Loucy (cell line): ENCODE measurements at regions not wholly inside any gene's neighbourhood (a gene's known extent, or its start where the extent isn't known, plus 50 kb on each side); places are given as distances from the start of the nearest gene placed in this dataset.

ENCODE experiments used
- H2AFZ ChIP-seq: fragments of 200-600 bp; sonication (generic); 2 replicates; pipeline ENCODE4 v1.6.0; 2016; ENCODE audit warnings: antibody characterized with exemption, mild to moderate bottlenecking, low read length, moderate library complexity
- H3F3A ChIP-seq: fragments of 200-600 bp; 2 replicates; pipeline ENCODE4 v1.6.0; 2016; ENCODE audit warnings: antibody characterized with exemption, low read depth, mild to moderate bottlenecking
- H3K27me3 ChIP-seq: fragments of 200-600 bp; sonication (generic); 2 replicates; pipeline ENCODE4 v1.6.1; 2014; ENCODE audit warnings: low read length, mild to moderate bottlenecking; ENCODE audit not compliant: insufficient read depth, poor library complexity, severe bottlenecking
- H3K36me3 ChIP-seq: fragments of 200-600 bp; sonication (generic); 2 replicates; pipeline ENCODE4 v1.6.1; 2016; ENCODE audit warnings: low read length; ENCODE audit not compliant: insufficient read depth
- H3K4me1 ChIP-seq: fragments of 200-600 bp; sonication (generic); 2 replicates; pipeline ENCODE4 v1.5.1; 2014; ENCODE audit warnings: low read length, mild to moderate bottlenecking; ENCODE audit not compliant: insufficient read depth, poor library complexity, severe bottlenecking
- H3K4me2 ChIP-seq: fragments of 200-600 bp; sonication (generic); 2 replicates; pipeline ENCODE4 v1.6.0; 2014; ENCODE audit warnings: antibody characterized with exemption, low read length, low read depth, mild to moderate bottlenecking; ENCODE audit not compliant: poor library complexity, severe bottlenecking
- H3K4me3 ChIP-seq: fragments of 200-600 bp; sonication (generic); 2 replicates; pipeline ENCODE4 v1.5.1; 2014; ENCODE audit warnings: low read length, mild to moderate bottlenecking, mixed read lengths; ENCODE audit not compliant: poor library complexity, severe bottlenecking
- H3K79me2 ChIP-seq: fragments of 200-600 bp; sonication (generic); 2 replicates; pipeline ENCODE4 v1.6.1; 2014; ENCODE audit warnings: low read length; ENCODE audit not compliant: insufficient read depth
- H3K9ac ChIP-seq: fragments of 200-600 bp; sonication (generic); 2 replicates; pipeline ENCODE4 v1.6.0; 2014; ENCODE audit warnings: mild to moderate bottlenecking, low read depth, low read length, moderate library complexity; ENCODE audit not compliant: poor library complexity, severe bottlenecking
- H3K9me2 ChIP-seq: fragments of 200-600 bp; sonication (generic); replicated peaks from 2 replicates; pipeline ENCODE4 v1.6.1; 2016; ENCODE audit warnings: low read depth, low read length, mixed read lengths
- H3K9me3 ChIP-seq: fragments of 200-600 bp; sonication (generic); 2 replicates; pipeline ENCODE4 v1.6.1; 2014; ENCODE audit warnings: mild to moderate bottlenecking, antibody characterized with exemption, low read length, low read depth; ENCODE audit not compliant: insufficient read depth
- H4K20me1 ChIP-seq: fragments of 200-600 bp; sonication (generic); 2 replicates; pipeline ENCODE4 v1.6.0; 2014; ENCODE audit warnings: antibody characterized with exemption, low read length, mild to moderate bottlenecking; ENCODE audit not compliant: insufficient read depth, poor library complexity, severe bottlenecking
- EZH2phosphoT487 ChIP-seq: fragments of 200-600 bp; IDR thresholded peaks from 2 replicates; pipeline ENCODE4 v1.6.1; 2018; ENCODE audit warnings: antibody characterized with exemption, mild to moderate bottlenecking, moderate library complexity, borderline replicate concordance
- TF ChIP-seq, protein P1 (sequence below): fragments of 200-600 bp; sonication (generic); conservative IDR thresholded peaks from 2 replicates; pipeline ENCODE4 v1.5.1; 2014; ENCODE audit warnings: mild to moderate bottlenecking, antibody characterized with exemption, low read length

DNA sequence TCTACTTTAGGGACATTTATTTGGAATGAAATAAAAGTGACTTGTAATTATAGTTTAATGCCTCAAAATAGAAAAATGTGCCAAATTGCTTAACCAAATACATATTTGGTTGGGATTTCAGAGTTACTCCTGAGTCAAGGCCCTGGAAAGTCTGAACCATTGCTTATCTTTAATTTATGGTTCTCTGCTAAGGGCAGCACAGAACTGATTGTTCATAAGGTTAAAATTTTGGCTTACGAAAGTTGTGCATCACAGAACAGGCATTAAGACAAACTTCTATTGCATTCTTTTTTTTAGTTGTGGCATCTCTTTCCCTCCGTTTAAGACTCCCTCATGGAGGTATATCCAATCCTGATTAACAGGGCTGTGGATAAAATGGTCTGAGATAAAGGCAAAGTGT, 92.2 kb upstream of the TENT5A start:
- H3K4me1 ChIP-seq = peaks cover 54% of the 10 kb centered on the region
- H3K79me2 ChIP-seq = no peaks in the 10 kb centered on the region
- H3K36me3 ChIP-seq = no peaks in the 10 kb centered on the region
- H3K9ac ChIP-seq = peak overlapping the region; percentile 52
- H3F3A ChIP-seq = no peaks in the 10 kb centered on the region
- H3K4me2 ChIP-seq = peak overlapping the region; percentile 64
- no peaks in the 10 kb centered on the region for H4K20me1 ChIP-seq
- H3K9me3 ChIP-seq = no peaks in the 10 kb centered on the region
- no peaks in the 10 kb centered on the region for H3K9me2 ChIP-seq
- H2AFZ ChIP-seq = peak overlapping the region; percentile 45; the same call in 1 of the 2 replicates
- no peaks in the 10 kb centered on the region for H3K27me3 ChIP-seq
- no peak overlapping the region for H3K4me3 ChIP-seq
- TF ChIP-seq, protein P1, sequence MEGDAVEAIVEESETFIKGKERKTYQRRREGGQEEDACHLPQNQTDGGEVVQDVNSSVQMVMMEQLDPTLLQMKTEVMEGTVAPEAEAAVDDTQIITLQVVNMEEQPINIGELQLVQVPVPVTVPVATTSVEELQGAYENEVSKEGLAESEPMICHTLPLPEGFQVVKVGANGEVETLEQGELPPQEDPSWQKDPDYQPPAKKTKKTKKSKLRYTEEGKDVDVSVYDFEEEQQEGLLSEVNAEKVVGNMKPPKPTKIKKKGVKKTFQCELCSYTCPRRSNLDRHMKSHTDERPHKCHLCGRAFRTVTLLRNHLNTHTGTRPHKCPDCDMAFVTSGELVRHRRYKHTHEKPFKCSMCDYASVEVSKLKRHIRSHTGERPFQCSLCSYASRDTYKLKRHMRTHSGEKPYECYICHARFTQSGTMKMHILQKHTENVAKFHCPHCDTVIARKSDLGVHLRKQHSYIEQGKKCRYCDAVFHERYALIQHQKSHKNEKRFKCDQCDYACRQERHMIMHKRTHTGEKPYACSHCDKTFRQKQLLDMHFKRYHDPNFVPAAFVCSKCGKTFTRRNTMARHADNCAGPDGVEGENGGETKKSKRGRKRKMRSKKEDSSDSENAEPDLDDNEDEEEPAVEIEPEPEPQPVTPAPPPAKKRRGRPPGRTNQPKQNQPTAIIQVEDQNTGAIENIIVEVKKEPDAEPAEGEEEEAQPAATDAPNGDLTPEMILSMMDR = no peak
- TF ChIP-seq EZH2phosphoT487 = no peak

DNA sequence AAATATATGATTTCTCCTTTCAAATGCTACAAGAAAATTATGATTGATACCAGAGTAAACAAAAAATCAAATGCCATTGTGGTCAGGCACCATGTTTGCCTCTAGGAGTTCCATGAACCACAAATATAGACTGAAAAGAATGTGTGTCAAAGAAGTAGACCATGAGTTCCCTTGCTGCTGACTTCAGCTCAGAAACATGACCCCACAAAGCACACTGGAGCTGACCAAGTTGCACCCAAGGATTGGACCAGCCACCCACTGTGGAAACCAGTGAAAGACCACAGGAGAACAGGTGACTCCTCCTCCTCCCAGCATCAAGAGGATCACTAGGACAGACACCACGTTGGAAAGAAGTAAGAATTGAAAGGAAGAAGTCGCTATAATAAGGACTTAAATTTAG, 90.8 kb upstream of the TENT5A start:
- TF ChIP-seq, protein P1 = no peak
- TF ChIP-seq EZH2phosphoT487 = no peak
- no peaks in the 10 kb centered on the region for H3F3A ChIP-seq

DNA sequence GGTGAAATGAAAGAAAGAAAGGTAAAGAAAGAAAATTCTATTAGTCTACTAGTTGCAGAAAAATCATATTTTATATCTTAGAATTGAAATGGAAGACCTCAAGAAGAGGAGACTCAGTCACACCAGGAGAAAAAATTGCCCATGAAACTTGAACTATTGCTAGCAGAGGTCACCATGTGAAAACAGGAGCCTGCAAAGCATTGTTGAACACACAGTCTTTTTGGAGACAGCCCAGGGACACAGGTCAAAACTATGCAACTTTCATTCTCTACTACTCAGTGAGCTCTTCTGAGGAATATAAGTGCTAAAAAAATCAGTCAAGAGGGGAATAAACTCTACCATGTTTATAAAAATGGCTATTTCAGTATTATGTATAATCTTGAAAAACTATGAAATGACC, 89.8 kb upstream of the TENT5A start:
- H2AFZ ChIP-seq = 0 out of 2 replicates have a peak overlapping the region, but pooled peaks have one; percentile 22
- no peaks in the 10 kb centered on the region for H3K36me3 ChIP-seq
- H3F3A ChIP-seq = no peaks in the 10 kb centered on the region
- H3K9me2 ChIP-seq = no peaks in the 10 kb centered on the region
- peaks cover 47% of the 10 kb centered on the region for H3K4me1 ChIP-seq
- no peaks in the 10 kb centered on the region for H3K9me3 ChIP-seq
- H4K20me1 ChIP-seq = no peaks in the 10 kb centered on the region
- no peak overlapping the region for H3K9ac ChIP-seq
- TF ChIP-seq EZH2phosphoT487 = no peak
- TF ChIP-seq, protein P1 = no peak
- H3K4me3 ChIP-seq = no peak overlapping the region
- H3K4me2 ChIP-seq = no peak overlapping the region
- H3K79me2 ChIP-seq = no peaks in the 10 kb centered on the region
- H3K27me3 ChIP-seq = no peaks in the 10 kb centered on the region

More for the DNA sequence above, 90.8 kb upstream of the TENT5A start:
- Histone ChIP-seq H3K4me3 (no peak overlapping the region), H3K36me3 (no peaks in the 10 kb centered on the region), H3K79me2 (no peaks in the 10 kb centered on the region), H3K9me3 (no peaks in the 10 kb centered on the region), H3K9ac (no peak overlapping the region), H3K27me3 (no peaks in the 10 kb centered on the region), H4K20me1 (no peaks in the 10 kb centered on the region), H3K4me2 (no peak overlapping the region), H2AFZ (peak overlapping the region; percentile 22; the same call in 1 of the 2 replicates), H3K9me2 (no peaks in the 10 kb centered on the region), H3K4me1 (peaks cover 54% of the 10 kb centered on the region)
